ENCODE measurements at regions not wholly inside any gene's neighbourhood (a gene's known extent, or its start where the extent isn't known, plus 50 kb on each side); places are given as distances from the start of the nearest gene placed in this dataset.

DNA sequence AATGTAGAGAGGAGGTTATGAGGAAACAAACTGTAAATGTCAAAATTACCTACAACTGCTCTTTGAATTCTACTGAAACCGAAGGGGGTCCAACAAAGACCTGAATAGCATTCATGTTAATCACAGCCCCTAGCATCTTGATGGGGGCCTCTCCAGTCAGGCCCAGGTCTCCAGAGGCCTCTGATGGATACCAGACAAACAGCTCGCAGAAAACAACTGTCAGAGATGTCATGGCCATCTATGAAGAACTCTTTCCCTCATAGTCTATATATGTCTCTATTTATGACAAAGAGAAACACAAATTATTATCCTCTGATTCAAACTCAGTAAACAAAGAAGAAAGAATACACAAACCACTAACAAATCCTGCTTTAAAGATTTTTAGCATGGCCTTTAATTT lies 432.6 kb downstream of the CAAP1 start:
- H4K20me1 ChIP-seq (ENCODE audit: insufficient read depth, low read length): no peaks in the 10 kb centered on the region; the same call in 1 of the 2 replicates
- H3K27ac ChIP-seq (ENCODE audit: low read depth, low read length, poor library complexity, severe bottlenecking): no peak overlapping the region
- no peak overlapping the region for H2AFZ ChIP-seq (ENCODE audit: low read length)
- intact Hi-C loops (cut with micrococcal nuclease; ENCODE audit: unreplicated experiment): no loop called here
- H3K9me2 ChIP-seq (ENCODE audit: insufficient read depth, low read length): no peaks in the 10 kb centered on the region; the same call in 1 of the 2 replicates
- POLR2A ChIA-PET: interaction anchor here (0.7 kb wide), 1 partner anchor 62 kb away, joined by 3 read pairs; no protein-coding TSS in a partner anchor
- H3K79me2 ChIP-seq (ENCODE audit: insufficient read depth, low read depth, low read length): no peaks in the 10 kb centered on the region
- H3K9me3 ChIP-seq (ENCODE audit: low read length): no peaks in the 10 kb centered on the region
- no peak overlapping the region for H3K4me2 ChIP-seq (ENCODE audit: low read length)
- no peak for TF ChIP-seq EZH2phosphoT487 (IDR thresholded peaks at IDR 0.05; ENCODE audit: borderline replicate concordance, low read depth, low read length)
- TF ChIP-seq, protein P1, sequence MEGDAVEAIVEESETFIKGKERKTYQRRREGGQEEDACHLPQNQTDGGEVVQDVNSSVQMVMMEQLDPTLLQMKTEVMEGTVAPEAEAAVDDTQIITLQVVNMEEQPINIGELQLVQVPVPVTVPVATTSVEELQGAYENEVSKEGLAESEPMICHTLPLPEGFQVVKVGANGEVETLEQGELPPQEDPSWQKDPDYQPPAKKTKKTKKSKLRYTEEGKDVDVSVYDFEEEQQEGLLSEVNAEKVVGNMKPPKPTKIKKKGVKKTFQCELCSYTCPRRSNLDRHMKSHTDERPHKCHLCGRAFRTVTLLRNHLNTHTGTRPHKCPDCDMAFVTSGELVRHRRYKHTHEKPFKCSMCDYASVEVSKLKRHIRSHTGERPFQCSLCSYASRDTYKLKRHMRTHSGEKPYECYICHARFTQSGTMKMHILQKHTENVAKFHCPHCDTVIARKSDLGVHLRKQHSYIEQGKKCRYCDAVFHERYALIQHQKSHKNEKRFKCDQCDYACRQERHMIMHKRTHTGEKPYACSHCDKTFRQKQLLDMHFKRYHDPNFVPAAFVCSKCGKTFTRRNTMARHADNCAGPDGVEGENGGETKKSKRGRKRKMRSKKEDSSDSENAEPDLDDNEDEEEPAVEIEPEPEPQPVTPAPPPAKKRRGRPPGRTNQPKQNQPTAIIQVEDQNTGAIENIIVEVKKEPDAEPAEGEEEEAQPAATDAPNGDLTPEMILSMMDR (conservative IDR thresholded peaks at IDR 0.05; ENCODE audit: low read length): no peak
- no peaks in the 10 kb centered on the region for H3K4me1 ChIP-seq (ENCODE audit: insufficient read depth, low read length, poor library complexity, severe bottlenecking)
- no peak for DNase-seq (ENCODE audit: low spot score)
- no peaks in the 10 kb centered on the region for H3K36me3 ChIP-seq (ENCODE audit: insufficient read depth, low read length)
- H3K4me3 ChIP-seq (ENCODE audit: low read depth, low read length, poor library complexity, severe bottlenecking): no peak overlapping the region
- CTCF ChIA-PET (ENCODE audit: unreplicated experiment): no interaction called here
- BruUV-seq (replicated peaks): no TSS peak

DNA sequence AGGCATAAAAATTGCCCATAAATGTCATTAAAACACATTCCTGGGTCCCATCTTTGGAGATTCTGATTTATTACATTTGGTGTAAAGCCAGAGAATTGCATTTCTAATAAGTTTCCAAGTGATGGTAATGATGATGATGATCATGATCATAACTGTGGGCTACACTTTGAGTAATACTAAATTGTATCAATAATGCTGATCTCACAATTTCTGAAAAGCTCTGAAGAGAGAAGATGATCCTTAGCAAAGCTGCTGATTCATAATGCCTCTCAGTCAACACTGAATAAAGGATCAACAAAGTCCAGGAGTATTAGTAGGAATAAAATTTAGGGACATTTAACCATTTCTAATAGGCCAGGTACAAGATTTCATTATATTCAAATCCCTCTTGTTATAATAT lies 434.5 kb downstream of the CAAP1 start:
- H3K4me1 ChIP-seq (ENCODE audit: insufficient read depth, low read length, poor library complexity, severe bottlenecking): no peaks in the 10 kb centered on the region
- H4K20me1 ChIP-seq (ENCODE audit: insufficient read depth, low read length): no peaks in the 10 kb centered on the region; the same call in 1 of the 2 replicates
- CTCF ChIA-PET (ENCODE audit: unreplicated experiment): no interaction called here
- H3K4me3 ChIP-seq (ENCODE audit: low read depth, low read length, poor library complexity, severe bottlenecking): no peak overlapping the region
- H3K79me2 ChIP-seq (ENCODE audit: insufficient read depth, low read depth, low read length): no peaks in the 10 kb centered on the region
- no peak for DNase-seq (ENCODE audit: low spot score)
- no peak overlapping the region for H3K27ac ChIP-seq (ENCODE audit: low read depth, low read length, poor library complexity, severe bottlenecking)
- intact Hi-C loops (cut with micrococcal nuclease; ENCODE audit: unreplicated experiment): no loop called here
- BruUV-seq (replicated peaks): no TSS peak
- no peaks in the 10 kb centered on the region for H3K36me3 ChIP-seq (ENCODE audit: insufficient read depth, low read length)
- H3K4me2 ChIP-seq (ENCODE audit: low read length): no peak overlapping the region
- no peaks in the 10 kb centered on the region for H3K9me2 ChIP-seq (ENCODE audit: insufficient read depth, low read length)
- POLR2A ChIA-PET: no interaction called here
- no peak overlapping the region for H2AFZ ChIP-seq (ENCODE audit: low read length)
- H3K9me3 ChIP-seq (ENCODE audit: low read length): no peaks in the 10 kb centered on the region
- TF ChIP-seq, protein P1 (conservative IDR thresholded peaks at IDR 0.05; ENCODE audit: low read length): no peak
- TF ChIP-seq EZH2phosphoT487 (IDR thresholded peaks at IDR 0.05; ENCODE audit: borderline replicate concordance, low read depth, low read length): no peak

DNA sequence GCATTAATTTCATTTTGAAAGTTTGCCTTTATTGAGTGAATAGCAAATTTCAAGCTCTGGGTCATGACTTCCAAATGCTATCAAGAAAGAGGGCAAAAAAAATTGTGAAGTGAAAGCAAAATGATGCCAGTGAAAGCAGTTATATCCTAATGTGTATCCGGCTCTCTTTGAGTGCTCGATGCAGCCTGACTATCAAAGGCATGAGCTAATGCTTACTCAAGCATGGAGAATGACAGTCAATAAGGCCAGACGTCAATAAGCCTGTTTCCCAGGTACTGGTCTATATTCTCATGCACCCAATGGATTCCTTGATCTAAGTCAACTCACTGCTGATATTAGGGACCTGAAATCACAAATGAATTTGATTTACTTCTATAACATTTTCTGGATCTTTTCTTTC lies 435.5 kb downstream of the CAAP1 start:
- Histone ChIP-seq H4K20me1 (ENCODE audit: insufficient read depth, low read length) (no peaks in the 10 kb centered on the region; the same call in 1 of the 2 replicates), H3K9me3 (ENCODE audit: low read length) (no peaks in the 10 kb centered on the region), H3K36me3 (ENCODE audit: insufficient read depth, low read length) (no peaks in the 10 kb centered on the region), H3K79me2 (ENCODE audit: insufficient read depth, low read depth, low read length) (no peaks in the 10 kb centered on the region), H2AFZ (ENCODE audit: low read length) (no peak overlapping the region), H3K4me3 (ENCODE audit: low read depth, low read length, poor library complexity, severe bottlenecking) (no peak overlapping the region), H3K27ac (ENCODE audit: low read depth, low read length, poor library complexity, severe bottlenecking) (no peak overlapping the region), H3K9me2 (ENCODE audit: insufficient read depth, low read length) (no peaks in the 10 kb centered on the region), H3K4me2 (ENCODE audit: low read length) (no peak overlapping the region), H3K4me1 (ENCODE audit: insufficient read depth, low read length, poor library complexity, severe bottlenecking) (no peaks in the 10 kb centered on the region)
- no TSS peak for BruUV-seq (replicated peaks)
- no peak for DNase-seq (ENCODE audit: low spot score)
- POLR2A ChIA-PET: no interaction called here
- TF ChIP-seq, protein P1 (conservative IDR thresholded peaks at IDR 0.05; ENCODE audit: low read length): no peak
- TF ChIP-seq EZH2phosphoT487 (IDR thresholded peaks at IDR 0.05; ENCODE audit: borderline replicate concordance, low read depth, low read length): no peak
- CTCF ChIA-PET (ENCODE audit: unreplicated experiment): no interaction called here
- intact Hi-C loops (cut with micrococcal nuclease; ENCODE audit: unreplicated experiment): no loop called here

All from OCI-LY7 (cell line).